GM12874 (cell line): ENCODE measurements at regions not wholly inside any gene's neighbourhood (a gene's known extent, or its start where the extent isn't known, plus 50 kb on each side); places are given as distances from the start of the nearest gene placed in this dataset.

Source experiments
- CTCF ChIP-seq: IDR thresholded peaks from 2 replicates; pipeline ENCODE4 v1.5.1; 2011; ENCODE audit warnings: low read depth, mild to moderate bottlenecking, control low read depth, low read length, moderate library complexity; ENCODE audit not compliant: insufficient read depth

GRCh38 chr11:112537026-112537425 is 276.4 kb upstream of the PLET1 start:
- no peak for TF ChIP-seq CTCF

- TF ChIP-seq CTCF, result no peak
These were observed 277.2 kb upstream of the PLET1 start for GRCh38 chr11:112537846-112538330.

GRCh38 chr11:112538534-112539280 is 278.0 kb upstream of the PLET1 start:
- TF ChIP-seq CTCF, result no peak

- TF ChIP-seq CTCF, result no peak
These were observed 279.1 kb upstream of the PLET1 start for GRCh38 chr11:112539741-112540140.

GRCh38 chr11:112540261-112540660 is 279.6 kb upstream of the PLET1 start:
- no peak for TF ChIP-seq CTCF

GRCh38 chr11:112541140-112542046 is 280.7 kb upstream of the PLET1 start:
- no peak for TF ChIP-seq CTCF

GRCh38 chr11:112542479-112542878 is 281.8 kb upstream of the PLET1 start:
- TF ChIP-seq CTCF, result no peak
